ENCODE measurements at regions not wholly inside any gene's neighbourhood (a gene's known extent, or its start where the extent isn't known, plus 50 kb on each side); places are given as distances from the start of the nearest gene placed in this dataset.

GRCh38 chr7:132055336-132056120 lies 499.1 kb upstream of the PODXL start:
- no peak for TF ChIP-seq POLR2AphosphoS5 (IDR thresholded peaks at IDR 0.05; ENCODE audit: borderline replicate concordance, low read depth, low read length)
- TF ChIP-seq EZH2 (IDR thresholded peaks at IDR 0.05) = no peak
- no peak for TF ChIP-seq FOXP2 (optimal IDR thresholded peaks at IDR 0.05; ENCODE audit: control extremely low read depth, extremely low read length, insufficient read depth)
